Kidney epithelial cell (primary cell): ENCODE measurements at regions not wholly inside any gene's neighbourhood (a gene's known extent, or its start where the extent isn't known, plus 50 kb on each side); places are given as distances from the start of the nearest gene placed in this dataset.

Experiments
- DNase-seq: peaks from one replicate; pipeline ENCODE4 v3.0.0-alpha.2; 2010; ENCODE audit warnings: low read depth
- H3K27me3 ChIP-seq: 2 replicates; pipeline ENCODE4 v1.6.0; 2011; ENCODE audit warnings: low read length; ENCODE audit not compliant: control insufficient read depth, insufficient read depth
- H3K36me3 ChIP-seq: 2 replicates; pipeline ENCODE4 v1.5.1; 2011; ENCODE audit warnings: low read length; ENCODE audit not compliant: control insufficient read depth, insufficient read depth
- H3K4me3 ChIP-seq: 2 replicates; pipeline ENCODE4 v1.5.1; 2011; ENCODE audit warnings: low read depth, mild to moderate bottlenecking, control low read depth, low read length
- TF ChIP-seq, protein P1 (sequence below): IDR thresholded peaks from 2 replicates; pipeline ENCODE4 v1.5.1; 2011; ENCODE audit warnings: mild to moderate bottlenecking, moderate library complexity, low read length, control low read depth, inconsistent platforms; ENCODE audit not compliant: insufficient read depth, poor library complexity, severe bottlenecking

DNA sequence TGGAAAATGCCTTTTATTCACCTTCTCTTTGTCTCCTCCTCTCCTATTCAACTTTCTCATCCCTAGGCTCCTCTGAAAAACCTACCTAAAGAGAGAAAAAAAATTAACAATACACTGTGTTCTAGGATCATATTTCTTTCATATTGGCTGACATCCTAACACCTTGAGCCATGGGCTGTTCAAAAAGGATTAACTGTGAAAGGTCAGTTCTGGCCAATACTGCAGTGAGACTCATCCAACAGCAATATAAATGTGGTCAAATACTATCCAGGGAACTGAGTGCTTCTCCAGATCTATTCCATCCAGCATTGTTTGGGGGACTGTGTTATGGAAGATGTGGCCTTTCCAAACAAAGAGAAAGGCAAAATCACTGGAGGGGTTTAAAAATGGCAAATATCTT lies 131.1 kb upstream of the MOCS2 start:
- Histone ChIP-seq H3K27me3 (no peaks in the 10 kb centered on the region), H3K36me3 (no peaks in the 10 kb centered on the region), H3K4me3 (no peak overlapping the region)
- no peak for DNase-seq
- TF ChIP-seq, protein P1, sequence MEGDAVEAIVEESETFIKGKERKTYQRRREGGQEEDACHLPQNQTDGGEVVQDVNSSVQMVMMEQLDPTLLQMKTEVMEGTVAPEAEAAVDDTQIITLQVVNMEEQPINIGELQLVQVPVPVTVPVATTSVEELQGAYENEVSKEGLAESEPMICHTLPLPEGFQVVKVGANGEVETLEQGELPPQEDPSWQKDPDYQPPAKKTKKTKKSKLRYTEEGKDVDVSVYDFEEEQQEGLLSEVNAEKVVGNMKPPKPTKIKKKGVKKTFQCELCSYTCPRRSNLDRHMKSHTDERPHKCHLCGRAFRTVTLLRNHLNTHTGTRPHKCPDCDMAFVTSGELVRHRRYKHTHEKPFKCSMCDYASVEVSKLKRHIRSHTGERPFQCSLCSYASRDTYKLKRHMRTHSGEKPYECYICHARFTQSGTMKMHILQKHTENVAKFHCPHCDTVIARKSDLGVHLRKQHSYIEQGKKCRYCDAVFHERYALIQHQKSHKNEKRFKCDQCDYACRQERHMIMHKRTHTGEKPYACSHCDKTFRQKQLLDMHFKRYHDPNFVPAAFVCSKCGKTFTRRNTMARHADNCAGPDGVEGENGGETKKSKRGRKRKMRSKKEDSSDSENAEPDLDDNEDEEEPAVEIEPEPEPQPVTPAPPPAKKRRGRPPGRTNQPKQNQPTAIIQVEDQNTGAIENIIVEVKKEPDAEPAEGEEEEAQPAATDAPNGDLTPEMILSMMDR = no peak

DNA sequence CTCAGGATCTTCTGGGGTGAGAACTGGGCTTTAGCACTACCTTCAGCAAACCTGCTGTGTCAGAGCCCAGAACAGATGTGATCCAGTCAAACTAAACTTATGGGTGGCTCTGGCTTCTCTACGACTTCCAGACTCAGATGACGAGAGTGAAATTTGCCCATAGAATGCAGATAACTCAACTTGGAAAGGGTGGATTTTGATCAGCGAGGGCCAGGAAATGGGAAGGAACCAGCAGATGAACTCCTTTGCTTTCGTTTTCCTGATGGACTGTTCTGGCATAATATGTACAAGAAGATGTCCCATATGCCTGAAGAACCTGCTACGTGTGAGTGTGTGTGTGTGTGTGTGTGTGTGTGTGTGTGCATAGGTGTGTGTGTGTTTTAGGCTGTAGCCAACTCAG lies 132.0 kb upstream of the MOCS2 start:
- Histone ChIP-seq H3K36me3 (no peaks in the 10 kb centered on the region), H3K4me3 (no peak overlapping the region), H3K27me3 (no peaks in the 10 kb centered on the region)
- DNase-seq = no peak
- TF ChIP-seq, protein P1 = no peak

- TF ChIP-seq, protein P1 = no peak
- Histone ChIP-seq H3K27me3 (no peaks in the 10 kb centered on the region), H3K4me3 (no peak overlapping the region), H3K36me3 (no peaks in the 10 kb centered on the region)
- DNase-seq = no peak
These were observed 133.8 kb upstream of the MOCS2 start for GRCh38 chr5:53243403-53243802.

- DNase-seq = peak; percentile 39
- H3K4me3 ChIP-seq = no peak overlapping the region
These were observed 136.7 kb upstream of the MOCS2 start for GRCh38 chr5:53246042-53246836.

DNA sequence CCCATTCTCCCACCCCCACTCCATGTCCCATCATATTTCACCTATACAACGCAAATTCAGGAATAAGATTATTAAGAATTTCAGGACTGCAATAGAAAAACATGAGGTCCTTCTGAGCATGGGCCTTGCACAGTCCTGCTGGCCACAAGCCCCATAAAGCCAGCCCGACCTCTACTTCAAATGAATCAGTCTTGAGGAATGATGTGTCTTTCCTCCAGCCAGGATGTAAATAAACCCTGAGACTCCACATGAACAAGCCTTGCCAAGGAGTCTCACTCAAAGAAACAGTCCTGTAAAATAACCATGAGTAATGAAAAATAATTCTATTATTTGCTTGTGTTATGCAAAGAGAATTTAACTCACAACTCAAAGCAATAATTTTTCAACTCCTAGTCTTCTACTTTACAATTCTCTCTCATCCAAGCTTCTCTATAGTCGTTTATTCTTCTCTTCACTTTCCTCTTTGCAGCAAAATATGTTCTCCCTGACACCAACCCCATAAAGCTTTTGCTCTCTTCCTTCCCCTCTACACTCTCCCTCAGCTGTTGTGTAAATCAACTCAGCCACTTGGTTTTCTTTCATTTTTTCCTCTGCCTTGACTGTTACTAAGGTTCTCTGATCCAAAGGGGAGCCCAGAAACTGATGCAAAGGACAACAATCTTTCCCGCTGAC lies 140.1 kb upstream of the MOCS2 start:
- TF ChIP-seq, protein P1 = no peak
- peak; percentile 56 for DNase-seq
- no peaks in the 10 kb centered on the region for H3K27me3 ChIP-seq
- H3K36me3 ChIP-seq = no peaks in the 10 kb centered on the region
- H3K4me3 ChIP-seq = no peak overlapping the region

More at GRCh38 chr5:53246042-53246836, 136.7 kb upstream of the MOCS2 start:
- Histone ChIP-seq H3K27me3 (no peaks in the 10 kb centered on the region), H3K36me3 (no peaks in the 10 kb centered on the region)
- TF ChIP-seq, protein P1 = no peak
